Muscle layer of duodenum (tissue), 2 donors: ENCODE measurements at regions not wholly inside any gene's neighbourhood (a gene's known extent, or its start where the extent isn't known, plus 50 kb on each side); places are given as distances from the start of the nearest gene placed in this dataset.

ENCODE experiments used
- H3K27ac ChIP-seq: one replicate; pipeline ENCODE4 v1.7.0; 2013; ENCODE audit warnings: mild to moderate bottlenecking, low read length
- H3K27me3 ChIP-seq: one replicate; pipeline ENCODE4 v1.7.0; 2013; ENCODE audit warnings: low read depth, mild to moderate bottlenecking, control low read depth, low read length
- H3K36me3 ChIP-seq, 2 donors: one replicate each; pipeline ENCODE4 v1.7.0; 2013; ENCODE audit warnings: low read length in 2 of 2, control low read depth in 1 of 2, mild to moderate bottlenecking in 1 of 2; ENCODE audit not compliant: insufficient read depth in 2 of 2, control insufficient read depth in 1 of 2
- H3K4me1 ChIP-seq, 2 donors: one replicate each; pipeline ENCODE4 v1.7.0; 2013; ENCODE audit warnings: low read length in 2 of 2, mild to moderate bottlenecking in 2 of 2, control low read depth in 1 of 2, moderate library complexity in 1 of 2; ENCODE audit not compliant: insufficient read depth in 2 of 2, control insufficient read depth in 1 of 2
- H3K4me3 ChIP-seq, 2 donors: one replicate each; pipeline ENCODE4 v1.7.0; 2013; ENCODE audit warnings: low read length in 2 of 2, low read depth in 1 of 2, mild to moderate bottlenecking in 1 of 2
- H3K9me3 ChIP-seq, 2 donors: one replicate each; pipeline ENCODE4 v1.7.0; 2013; ENCODE audit warnings: low read length in 2 of 2, control low read depth in 1 of 2, mild to moderate bottlenecking in 1 of 2; ENCODE audit not compliant: control insufficient read depth in 1 of 2
- donor health status: healthy.

- no peaks in the 10 kb centered on the region for H3K4me1 ChIP-seq
- H3K27me3 ChIP-seq: no peaks in the 10 kb centered on the region
- no peaks in the 10 kb centered on the region for H3K9me3 ChIP-seq
- H3K36me3 ChIP-seq: no peaks in the 10 kb centered on the region
- no peak overlapping the region for H3K27ac ChIP-seq
- H3K4me3 ChIP-seq: no peak overlapping the region
Measured at GRCh38 chr10:15462253-15462897, 91.3 kb upstream of the FAM171A1 start.

GRCh38 chr10:15461353-15462108 lies 90.4 kb upstream of the FAM171A1 start:
- Histone ChIP-seq H3K4me3 (no peak overlapping the region), H3K27me3 (no peaks in the 10 kb centered on the region), H3K4me1 (no peaks in the 10 kb centered on the region), H3K27ac (no peak overlapping the region), H3K36me3 (no peaks in the 10 kb centered on the region), H3K9me3 (no peaks in the 10 kb centered on the region)

DNA sequence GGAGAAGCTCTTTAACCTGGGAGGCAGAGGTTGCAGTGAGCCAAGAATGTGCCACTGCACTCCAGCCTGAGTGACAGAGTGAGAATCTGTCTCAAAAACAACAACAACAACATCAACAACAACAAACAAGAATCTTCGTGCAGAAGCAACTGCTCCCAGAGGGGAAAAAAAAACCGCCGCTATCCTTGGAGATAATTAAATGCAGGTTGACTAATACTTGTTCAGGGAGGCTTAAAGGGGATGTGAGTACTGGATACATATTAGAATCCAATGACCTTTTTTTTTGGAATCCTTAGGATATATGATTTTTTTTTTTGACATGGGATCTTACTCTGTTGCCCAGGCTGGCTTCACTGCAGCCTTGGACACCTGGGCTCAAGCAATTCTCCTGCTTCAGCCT lies 89.6 kb upstream of the FAM171A1 start:
- Histone ChIP-seq H3K4me1 (no peaks in the 10 kb centered on the region), H3K36me3 (no peaks in the 10 kb centered on the region), H3K4me3 (no peak overlapping the region), H3K27ac (no peak overlapping the region), H3K27me3 (no peaks in the 10 kb centered on the region), H3K9me3 (no peaks in the 10 kb centered on the region)

- H3K27me3 ChIP-seq: no peaks in the 10 kb centered on the region
- no peak overlapping the region for H3K27ac ChIP-seq
- no peaks in the 10 kb centered on the region for H3K4me1 ChIP-seq
- no peaks in the 10 kb centered on the region for H3K9me3 ChIP-seq
- H3K36me3 ChIP-seq: no peaks in the 10 kb centered on the region
- H3K4me3 ChIP-seq: no peak overlapping the region
Measured at GRCh38 chr10:15459218-15459617, 88.1 kb upstream of the FAM171A1 start.

- no peaks in the 10 kb centered on the region for H3K4me1 ChIP-seq
- H3K36me3 ChIP-seq: no peaks in the 10 kb centered on the region
- H3K4me3 ChIP-seq: no peak overlapping the region
- H3K27ac ChIP-seq: no peak overlapping the region
- no peaks in the 10 kb centered on the region for H3K9me3 ChIP-seq
- H3K27me3 ChIP-seq: no peaks in the 10 kb centered on the region
Measured at GRCh38 chr10:15457382-15457781, 86.3 kb upstream of the FAM171A1 start.

GRCh38 chr10:15455456-15455855 lies 84.4 kb upstream of the FAM171A1 start:
- Histone ChIP-seq H3K27me3 (no peaks in the 10 kb centered on the region), H3K4me1 (no peaks in the 10 kb centered on the region), H3K9me3 (no peaks in the 10 kb centered on the region)

GRCh38 chr10:15453926-15454325 lies 82.8 kb upstream of the FAM171A1 start:
- Histone ChIP-seq H3K27me3 (no peaks in the 10 kb centered on the region), H3K4me1 (no peaks in the 10 kb centered on the region), H3K9me3 (no peaks in the 10 kb centered on the region), H3K36me3 (no peaks in the 10 kb centered on the region), H3K27ac (no peak overlapping the region), H3K4me3 (no peak overlapping the region)

More at GRCh38 chr10:15455456-15455855, 84.4 kb upstream of the FAM171A1 start:
- H3K27ac ChIP-seq: no peak overlapping the region
- no peaks in the 10 kb centered on the region for H3K36me3 ChIP-seq
- H3K4me3 ChIP-seq: no peak overlapping the region

GRCh38 chr10:15453457-15453856 lies 82.4 kb upstream of the FAM171A1 start:
- H3K27ac ChIP-seq: no peak overlapping the region
- no peaks in the 10 kb centered on the region for H3K36me3 ChIP-seq
- no peak overlapping the region for H3K4me3 ChIP-seq
- H3K27me3 ChIP-seq: no peaks in the 10 kb centered on the region
- H3K4me1 ChIP-seq: no peaks in the 10 kb centered on the region
- no peaks in the 10 kb centered on the region for H3K9me3 ChIP-seq

- no peak overlapping the region for H3K4me3 ChIP-seq
- no peaks in the 10 kb centered on the region for H3K4me1 ChIP-seq
- H3K36me3 ChIP-seq: no peaks in the 10 kb centered on the region
- no peaks in the 10 kb centered on the region for H3K27me3 ChIP-seq
- H3K27ac ChIP-seq: no peak overlapping the region
- H3K9me3 ChIP-seq: no peaks in the 10 kb centered on the region
Measured at GRCh38 chr10:15452545-15452944, 81.5 kb upstream of the FAM171A1 start.

DNA sequence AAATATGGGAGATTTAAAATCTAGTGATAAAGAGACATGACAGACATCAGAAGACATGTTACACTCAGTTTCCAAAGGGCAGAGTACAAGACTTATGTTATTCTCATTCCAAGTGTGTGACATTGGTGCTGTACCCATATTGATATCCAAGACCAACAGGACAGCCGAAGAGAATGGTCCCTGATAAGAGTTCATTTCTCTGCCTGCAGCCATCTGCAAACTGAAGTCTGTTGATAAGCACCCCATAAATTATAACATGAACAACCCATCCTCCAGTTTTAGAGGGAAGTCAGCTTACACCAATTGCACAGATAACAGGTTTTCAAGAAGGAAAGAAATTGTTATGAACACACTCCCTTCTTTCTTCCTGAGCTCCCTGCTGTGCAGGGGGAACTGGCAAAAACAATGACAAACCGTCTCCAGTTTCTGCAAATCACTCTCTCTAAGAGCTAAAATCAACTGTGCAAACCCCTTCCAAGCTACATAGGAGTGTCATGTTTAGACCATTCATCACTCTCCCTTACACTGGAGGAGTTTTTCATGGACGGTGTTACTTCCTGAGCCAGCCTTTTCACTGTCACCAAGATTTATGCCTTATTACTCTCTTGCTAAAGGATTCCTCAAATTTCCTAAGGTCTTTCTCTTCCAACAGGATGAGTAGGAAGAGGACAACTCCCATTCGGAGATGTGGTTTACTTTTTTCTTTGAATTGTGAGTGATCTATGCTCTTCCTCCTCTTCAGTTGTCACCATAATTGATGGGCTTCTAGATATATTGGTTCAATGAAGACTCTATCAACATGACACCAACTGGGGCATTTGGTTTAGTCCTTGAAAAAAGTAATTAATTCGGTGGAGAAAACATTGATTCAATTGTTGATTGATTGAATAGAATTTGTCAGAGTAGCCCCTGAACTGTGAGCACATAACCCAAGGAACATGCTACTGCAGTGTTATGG lies 80.3 kb upstream of the FAM171A1 start:
- Histone ChIP-seq H3K4me3 (no peak overlapping the region), H3K27ac (no peak overlapping the region), H3K4me1 (no peaks in the 10 kb centered on the region), H3K36me3 (no peaks in the 10 kb centered on the region), H3K9me3 (no peaks in the 10 kb centered on the region), H3K27me3 (no peaks in the 10 kb centered on the region)

DNA sequence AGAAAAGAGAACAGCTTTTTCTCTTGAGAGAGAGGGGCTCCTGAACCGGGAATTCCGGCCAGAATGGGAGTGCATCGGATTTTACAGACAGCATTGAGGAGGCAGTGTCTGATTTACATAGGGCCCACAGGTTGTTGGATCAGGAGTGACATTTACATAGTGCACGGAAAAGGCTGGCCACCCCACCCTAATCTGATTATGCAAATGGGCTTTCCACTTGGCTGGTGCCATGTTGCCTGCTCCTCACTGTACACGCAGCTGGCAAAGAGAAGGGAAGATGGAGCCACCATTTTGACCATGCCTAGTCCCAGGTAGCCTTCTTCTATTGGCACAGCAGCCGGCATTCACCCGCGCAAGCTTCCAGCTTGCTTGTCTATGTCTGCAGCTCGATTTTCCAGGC lies 77.5 kb upstream of the FAM171A1 start:
- no peaks in the 10 kb centered on the region for H3K36me3 ChIP-seq
- H3K4me1 ChIP-seq: no peaks in the 10 kb centered on the region
- no peaks in the 10 kb centered on the region for H3K27me3 ChIP-seq
- no peak overlapping the region for H3K4me3 ChIP-seq
- H3K9me3 ChIP-seq: no peaks in the 10 kb centered on the region
- H3K27ac ChIP-seq: no peak overlapping the region
